HTERT RPE-1 (cell line): ENCODE measurements at regions not wholly inside any gene's neighbourhood (a gene's known extent, or its start where the extent isn't known, plus 50 kb on each side); places are given as distances from the start of the nearest gene placed in this dataset.

Source experiments
- in situ Hi-C: fragments of 300-500 bp; cut with MboI; formaldehyde crosslinking; loops from 4 replicates; pipeline ENCODE4 v1.14.3; 2020; ENCODE audit warnings: low sequenced_read_pairs

GRCh38 chr13:44116562-44117332, 237.0 kb downstream of the LACC1 start:
- in situ Hi-C loops: no loop called here

- in situ Hi-C loops: no loop called here
Measured at GRCh38 chr13:44117351-44117750, 237.6 kb downstream of the LACC1 start.

- in situ Hi-C loops: no loop called here
Measured at GRCh38 chr13:44117816-44118215, 238.1 kb downstream of the LACC1 start.

GRCh38 chr13:44118881-44119280, 239.2 kb downstream of the LACC1 start:
- in situ Hi-C loops: no loop called here

- in situ Hi-C loops: no loop called here
Measured at GRCh38 chr13:44120043-44120442, 240.3 kb downstream of the LACC1 start.

GRCh38 chr13:44120849-44121755, 241.4 kb downstream of the LACC1 start:
- in situ Hi-C loops: no loop called here

- in situ Hi-C loops: no loop called here
Measured at GRCh38 chr13:44124352-44124751, 244.6 kb downstream of the LACC1 start.

- in situ Hi-C loops: no loop called here
Measured at GRCh38 chr13:44125943-44126469, 246.3 kb downstream of the LACC1 start.

- in situ Hi-C loops: no loop called here
Measured at GRCh38 chr13:44128552-44129001, 245.0 kb upstream of the SERP2 start.

- in situ Hi-C loops: no loop called here
Measured at GRCh38 chr13:44129418-44129817, 244.2 kb upstream of the SERP2 start.

- in situ Hi-C loops: no loop called here
Measured at GRCh38 chr13:44131069-44131614, 242.5 kb upstream of the SERP2 start.

- in situ Hi-C loops: no loop called here
Measured at GRCh38 chr13:44132710-44133109, 240.9 kb upstream of the SERP2 start.

- in situ Hi-C loops: no loop called here
Measured at GRCh38 chr13:44133626-44134025, 240.0 kb upstream of the SERP2 start.

- in situ Hi-C loops: no loop called here
Measured at GRCh38 chr13:44135566-44135965, 238.1 kb upstream of the SERP2 start.

- in situ Hi-C loops: no loop called here
Measured at GRCh38 chr13:44136696-44137268, 236.8 kb upstream of the SERP2 start.

GRCh38 chr13:44137466-44137865, 236.2 kb upstream of the SERP2 start:
- in situ Hi-C loops: no loop called here

- in situ Hi-C loops: no loop called here
Measured at GRCh38 chr13:44140146-44140545, 233.5 kb upstream of the SERP2 start.

GRCh38 chr13:44140888-44141724, 232.5 kb upstream of the SERP2 start:
- in situ Hi-C loops: no loop called here

- in situ Hi-C loops: no loop called here
Measured at GRCh38 chr13:44141725-44142539, 231.7 kb upstream of the SERP2 start.
